ENCODE measurements at regions not wholly inside any gene's neighbourhood (a gene's known extent, or its start where the extent isn't known, plus 50 kb on each side); places are given as distances from the start of the nearest gene placed in this dataset.

DNA sequence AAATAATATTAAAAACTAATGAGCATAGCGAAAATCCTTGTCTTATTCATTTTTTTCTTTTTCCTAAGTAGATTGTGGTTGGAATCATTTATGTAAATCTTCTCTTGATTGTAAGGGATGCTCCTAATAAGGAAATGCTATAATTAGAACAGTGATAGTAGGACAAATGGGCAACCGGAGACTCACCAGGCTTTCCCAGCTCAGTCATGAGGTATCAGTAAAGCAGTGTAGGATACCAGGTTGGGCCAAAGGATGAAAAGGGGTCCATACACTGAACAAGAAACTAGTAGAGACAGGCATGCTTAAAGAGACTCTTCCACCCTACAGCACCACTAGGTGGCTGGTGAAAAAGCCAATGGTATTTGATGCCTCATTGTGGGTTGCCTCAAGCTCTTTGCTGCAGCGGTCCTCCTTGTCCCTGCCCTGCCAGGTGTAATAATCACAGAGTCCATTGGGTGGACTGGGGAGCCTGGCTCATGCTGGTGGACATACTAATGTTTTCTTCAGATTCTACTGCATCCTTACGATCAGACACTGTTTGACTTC, 71.4 kb upstream of the FAM98A start (continued):
- TF ChIP-seq, protein P1, sequence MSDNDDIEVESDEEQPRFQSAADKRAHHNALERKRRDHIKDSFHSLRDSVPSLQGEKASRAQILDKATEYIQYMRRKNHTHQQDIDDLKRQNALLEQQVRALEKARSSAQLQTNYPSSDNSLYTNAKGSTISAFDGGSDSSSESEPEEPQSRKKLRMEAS (IDR thresholded peaks at IDR 0.05), result no peak
- TF ChIP-seq, protein P2, sequence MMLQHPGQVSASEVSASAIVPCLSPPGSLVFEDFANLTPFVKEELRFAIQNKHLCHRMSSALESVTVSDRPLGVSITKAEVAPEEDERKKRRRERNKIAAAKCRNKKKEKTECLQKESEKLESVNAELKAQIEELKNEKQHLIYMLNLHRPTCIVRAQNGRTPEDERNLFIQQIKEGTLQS (IDR thresholded peaks at IDR 0.05), result no peak
- no peak for TF ChIP-seq HNF4G (IDR thresholded peaks at IDR 0.05)
- no peak for TF ChIP-seq FOXA1 (IDR thresholded peaks at IDR 0.05)

DNA sequence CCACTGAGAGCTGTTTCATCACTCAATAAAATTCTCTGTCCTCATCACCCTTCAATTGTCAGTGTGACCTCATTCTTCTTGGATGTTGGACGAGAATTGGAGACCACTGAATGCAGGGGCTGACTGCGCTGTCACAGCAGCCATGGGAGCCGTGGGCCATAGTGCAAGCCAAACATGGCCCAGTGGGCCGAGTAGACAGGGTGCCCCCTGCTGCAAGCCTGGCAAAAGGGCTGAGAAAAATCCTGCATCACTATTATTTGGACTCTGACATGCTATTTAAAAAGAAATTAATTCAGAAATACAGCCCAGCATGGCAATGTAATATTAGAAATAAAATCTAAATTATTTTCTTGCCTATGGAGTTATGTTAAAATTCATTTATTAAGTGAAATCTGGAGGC, 67.8 kb upstream of the FAM98A start:
- DNase-seq (ENCODE audit: low spot score), result no peak
- WGBS, result 67% methylated on average over 4 of the region's 4 CpGs
- TF ChIP-seq NR2F2 (IDR thresholded peaks at IDR 0.05) (no peak), HNF4G (IDR thresholded peaks at IDR 0.05) (no peak), EGR1 (IDR thresholded peaks at IDR 0.05; ENCODE audit: low read depth in 2 of 2) (no peak), GABPA (IDR thresholded peaks at IDR 0.05 in 1 of 2, conservative IDR thresholded peaks at IDR 0.05 in 1 of 2) (no peak), JUND (IDR thresholded peaks at IDR 0.05) (no peak), HNF4A (conservative IDR thresholded peaks at IDR 0.05) (no peak), RAD21 (IDR thresholded peaks at IDR 0.05) (no peak), TAF1 (conservative IDR thresholded peaks at IDR 0.05) (no peak), FOXA1 (IDR thresholded peaks at IDR 0.05) (no peak)
- TF ChIP-seq, protein P2 (IDR thresholded peaks at IDR 0.05), result no peak
- TF ChIP-seq, protein P3, sequence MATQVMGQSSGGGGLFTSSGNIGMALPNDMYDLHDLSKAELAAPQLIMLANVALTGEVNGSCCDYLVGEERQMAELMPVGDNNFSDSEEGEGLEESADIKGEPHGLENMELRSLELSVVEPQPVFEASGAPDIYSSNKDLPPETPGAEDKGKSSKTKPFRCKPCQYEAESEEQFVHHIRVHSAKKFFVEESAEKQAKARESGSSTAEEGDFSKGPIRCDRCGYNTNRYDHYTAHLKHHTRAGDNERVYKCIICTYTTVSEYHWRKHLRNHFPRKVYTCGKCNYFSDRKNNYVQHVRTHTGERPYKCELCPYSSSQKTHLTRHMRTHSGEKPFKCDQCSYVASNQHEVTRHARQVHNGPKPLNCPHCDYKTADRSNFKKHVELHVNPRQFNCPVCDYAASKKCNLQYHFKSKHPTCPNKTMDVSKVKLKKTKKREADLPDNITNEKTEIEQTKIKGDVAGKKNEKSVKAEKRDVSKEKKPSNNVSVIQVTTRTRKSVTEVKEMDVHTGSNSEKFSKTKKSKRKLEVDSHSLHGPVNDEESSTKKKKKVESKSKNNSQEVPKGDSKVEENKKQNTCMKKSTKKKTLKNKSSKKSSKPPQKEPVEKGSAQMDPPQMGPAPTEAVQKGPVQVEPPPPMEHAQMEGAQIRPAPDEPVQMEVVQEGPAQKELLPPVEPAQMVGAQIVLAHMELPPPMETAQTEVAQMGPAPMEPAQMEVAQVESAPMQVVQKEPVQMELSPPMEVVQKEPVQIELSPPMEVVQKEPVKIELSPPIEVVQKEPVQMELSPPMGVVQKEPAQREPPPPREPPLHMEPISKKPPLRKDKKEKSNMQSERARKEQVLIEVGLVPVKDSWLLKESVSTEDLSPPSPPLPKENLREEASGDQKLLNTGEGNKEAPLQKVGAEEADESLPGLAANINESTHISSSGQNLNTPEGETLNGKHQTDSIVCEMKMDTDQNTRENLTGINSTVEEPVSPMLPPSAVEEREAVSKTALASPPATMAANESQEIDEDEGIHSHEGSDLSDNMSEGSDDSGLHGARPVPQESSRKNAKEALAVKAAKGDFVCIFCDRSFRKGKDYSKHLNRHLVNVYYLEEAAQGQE (IDR thresholded peaks at IDR 0.05), result no peak
- Histone ChIP-seq H3K9ac (ENCODE audit: low read depth in 1 of 2, low read length in 2 of 2) (no peak overlapping the region), H3K9me3 (ENCODE audit: control insufficient read depth in 4 of 4, low read length in 3 of 4) (no peaks in the 10 kb centered on the region), H3K4me3 (ENCODE audit: low read depth in 1 of 3, low read length in 3 of 3) (no peak overlapping the region), H3K4me1 (ENCODE audit: control insufficient read depth in 4 of 4, insufficient read depth in 4 of 4, low read length in 3 of 4) (peaks cover 0 to 11% (median 4%) of the 10 kb centered on the region in 4 donors), H3K27me3 (ENCODE audit: control insufficient read depth in 4 of 4, insufficient read depth in 4 of 4, low read length in 3 of 4) (no peaks in the 10 kb centered on the region), H3K27ac (ENCODE audit: low read depth in 1 of 2, low read length in 2 of 2) (no peak overlapping the region), H3K36me3 (ENCODE audit: control insufficient read depth in 4 of 4, insufficient read depth in 3 of 4, low read depth in 1 of 4, low read length in 3 of 4) (no peaks in the 10 kb centered on the region)

DNA sequence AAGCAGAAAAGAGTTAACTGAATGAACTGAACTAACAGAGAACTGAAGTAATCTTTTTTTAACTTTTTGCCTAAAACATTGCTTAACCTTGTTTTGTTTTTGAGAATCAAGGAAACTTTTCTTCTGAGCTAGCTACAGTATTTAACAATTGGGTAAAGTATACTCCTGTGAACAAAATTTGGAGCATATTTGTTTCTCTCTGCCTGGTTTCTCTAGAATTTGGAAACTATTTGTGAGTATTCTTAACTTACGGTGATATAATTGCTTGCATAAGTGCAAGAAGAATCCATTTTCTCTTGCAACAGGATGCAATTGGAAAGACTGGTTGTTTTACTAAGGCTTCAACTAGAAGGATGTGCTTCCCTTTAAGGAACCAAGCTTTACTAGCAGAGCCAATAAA, 65.9 kb upstream of the FAM98A start:
- WGBS, result 97% methylated on average over 1 of the region's 1 CpG
- Histone ChIP-seq H3K27me3 (ENCODE audit: control insufficient read depth in 4 of 4, insufficient read depth in 4 of 4, low read length in 3 of 4) (no peaks in the 10 kb centered on the region), H3K4me1 (ENCODE audit: control insufficient read depth in 4 of 4, insufficient read depth in 4 of 4, low read length in 3 of 4) (no peaks in the 10 kb centered on the region), H3K9ac (ENCODE audit: low read depth in 1 of 2, low read length in 2 of 2) (no peak overlapping the region), H3K9me3 (ENCODE audit: control insufficient read depth in 4 of 4, low read length in 3 of 4) (no peaks in the 10 kb centered on the region), H3K4me3 (ENCODE audit: low read depth in 1 of 3, low read length in 3 of 3) (no peak overlapping the region), H3K27ac (ENCODE audit: low read depth in 1 of 2, low read length in 2 of 2) (no peak overlapping the region), H3K36me3 (ENCODE audit: control insufficient read depth in 4 of 4, insufficient read depth in 3 of 4, low read depth in 1 of 4, low read length in 3 of 4) (no peaks in the 10 kb centered on the region)
- TF ChIP-seq GABPA (IDR thresholded peaks at IDR 0.05 in 1 of 2, conservative IDR thresholded peaks at IDR 0.05 in 1 of 2) (no peak), SP1 (IDR thresholded peaks at IDR 0.05) (no peak), EGR1 (IDR thresholded peaks at IDR 0.05; ENCODE audit: low read depth in 2 of 2) (no peak), HNF4G (IDR thresholded peaks at IDR 0.05) (no peak), JUND (IDR thresholded peaks at IDR 0.05) (no peak), YY1 (IDR thresholded peaks at IDR 0.05) (no peak), HNF4A (conservative IDR thresholded peaks at IDR 0.05) (no peak), TAF1 (conservative IDR thresholded peaks at IDR 0.05) (no peak), RXRA (IDR thresholded peaks at IDR 0.05) (no peak), NR2F2 (IDR thresholded peaks at IDR 0.05) (no peak), FOXA2 (IDR thresholded peaks at IDR 0.05) (no peak), FOXA1 (IDR thresholded peaks at IDR 0.05) (no peak)
- TF ChIP-seq, protein P4, sequence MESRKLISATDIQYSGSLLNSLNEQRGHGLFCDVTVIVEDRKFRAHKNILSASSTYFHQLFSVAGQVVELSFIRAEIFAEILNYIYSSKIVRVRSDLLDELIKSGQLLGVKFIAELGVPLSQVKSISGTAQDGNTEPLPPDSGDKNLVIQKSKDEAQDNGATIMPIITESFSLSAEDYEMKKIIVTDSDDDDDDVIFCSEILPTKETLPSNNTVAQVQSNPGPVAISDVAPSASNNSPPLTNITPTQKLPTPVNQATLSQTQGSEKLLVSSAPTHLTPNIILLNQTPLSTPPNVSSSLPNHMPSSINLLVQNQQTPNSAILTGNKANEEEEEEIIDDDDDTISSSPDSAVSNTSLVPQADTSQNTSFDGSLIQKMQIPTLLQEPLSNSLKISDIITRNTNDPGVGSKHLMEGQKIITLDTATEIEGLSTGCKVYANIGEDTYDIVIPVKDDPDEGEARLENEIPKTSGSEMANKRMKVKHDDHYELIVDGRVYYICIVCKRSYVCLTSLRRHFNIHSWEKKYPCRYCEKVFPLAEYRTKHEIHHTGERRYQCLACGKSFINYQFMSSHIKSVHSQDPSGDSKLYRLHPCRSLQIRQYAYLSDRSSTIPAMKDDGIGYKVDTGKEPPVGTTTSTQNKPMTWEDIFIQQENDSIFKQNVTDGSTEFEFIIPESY (IDR thresholded peaks at IDR 0.05), result no peak
- TF ChIP-seq, protein P1 (IDR thresholded peaks at IDR 0.05), result no peak
- TF ChIP-seq, protein P5, sequence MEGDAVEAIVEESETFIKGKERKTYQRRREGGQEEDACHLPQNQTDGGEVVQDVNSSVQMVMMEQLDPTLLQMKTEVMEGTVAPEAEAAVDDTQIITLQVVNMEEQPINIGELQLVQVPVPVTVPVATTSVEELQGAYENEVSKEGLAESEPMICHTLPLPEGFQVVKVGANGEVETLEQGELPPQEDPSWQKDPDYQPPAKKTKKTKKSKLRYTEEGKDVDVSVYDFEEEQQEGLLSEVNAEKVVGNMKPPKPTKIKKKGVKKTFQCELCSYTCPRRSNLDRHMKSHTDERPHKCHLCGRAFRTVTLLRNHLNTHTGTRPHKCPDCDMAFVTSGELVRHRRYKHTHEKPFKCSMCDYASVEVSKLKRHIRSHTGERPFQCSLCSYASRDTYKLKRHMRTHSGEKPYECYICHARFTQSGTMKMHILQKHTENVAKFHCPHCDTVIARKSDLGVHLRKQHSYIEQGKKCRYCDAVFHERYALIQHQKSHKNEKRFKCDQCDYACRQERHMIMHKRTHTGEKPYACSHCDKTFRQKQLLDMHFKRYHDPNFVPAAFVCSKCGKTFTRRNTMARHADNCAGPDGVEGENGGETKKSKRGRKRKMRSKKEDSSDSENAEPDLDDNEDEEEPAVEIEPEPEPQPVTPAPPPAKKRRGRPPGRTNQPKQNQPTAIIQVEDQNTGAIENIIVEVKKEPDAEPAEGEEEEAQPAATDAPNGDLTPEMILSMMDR (IDR thresholded peaks at IDR 0.05; ENCODE audit: low read depth, low read length, missing input control), result no peak
- TF ChIP-seq, protein P2 (IDR thresholded peaks at IDR 0.05), result no peak
- DNase-seq (ENCODE audit: low spot score), result no peak
